K562 (cell line): ENCODE measurements at regions not wholly inside any gene's neighbourhood (a gene's known extent, or its start where the extent isn't known, plus 50 kb on each side); places are given as distances from the start of the nearest gene placed in this dataset.
A peak's percentile ranks its signal among the peaks of the same experiment; 100 is the strongest.

Experiments
- ATAC-seq: fragments of 200-7000 bp; cut with Tn5 transposase; 3 replicates; pipeline ENCODE4 v1.9.1; 2020; ENCODE audit warnings: moderate library complexity
- BruUV-seq: library from RNA; stranded (reverse); fragments of 400-500 nt; replicated peaks from 2 replicates; lab custom pipeline; 2021; lab: Mats Ljungman, UMichigan
- CTCF ChIA-PET: fragments of 300-600 bp; formaldehyde crosslinking; extraction: SDS; loops from one replicate; lab custom pipeline; 2021; ENCODE audit warnings: low intra/inter-chr PET ratio; lab: Yijun Ruan, JAX
- POLR2A ChIA-PET: fragments of 300-600, 350-650 bp; sonication (Branson Sonifier 250); formaldehyde crosslinking; extraction: SDS; loops from one replicate; lab custom pipeline; 2021; ENCODE audit warnings: antibody characterized with exemption, inconsistent platforms; lab: Yijun Ruan, JAX
- DNase-seq, 4 experiments: peaks; one replicate each; pipeline versions ENCODE4 v3.0.0 to v3.0.0-alpha.2; 2011 to 2018; ENCODE audit warnings: low spot score in 3 of 4, mixed read lengths in 3 of 4; ENCODE audit errors: extremely low read depth in 1 of 4
- FAIRE-seq: peaks from 2 replicates; lab custom pipeline; 2011; peaks lifted over from hg19 to GRCh38; lab: Jason Lieb, UNC
- H2AFZ ChIP-seq: 2 replicates; pipeline ENCODE4 v1.6.0; 2011; ENCODE audit warnings: low read depth, low read length, control low read depth, inconsistent platforms
- H3K27ac ChIP-seq: fragments of 200-600 bp; 3 replicates; pipeline ENCODE4 v1.8.0; 2011; ENCODE audit warnings: low read depth, mild to moderate bottlenecking, control low read depth, inconsistent platforms, low read length, moderate library complexity, mixed read lengths; ENCODE audit errors: extremely low read depth
- H3K27me3 ChIP-seq, 2 experiments: fragments of 300-600 bp in 1 of 2; 2 replicates in 1 of 2; 3 replicates in 1 of 2; pipeline versions ENCODE4 v1.6.0 to v1.8.0; 2011; ENCODE audit warnings: inconsistent platforms in 2 of 2, low read length in 2 of 2, mild to moderate bottlenecking in 1 of 2, mixed read lengths in 1 of 2, moderate library complexity in 1 of 2; ENCODE audit not compliant: control insufficient read depth in 2 of 2, insufficient read depth in 2 of 2
- H3K36me3 ChIP-seq: fragments of 300-600 bp; 3 replicates; pipeline ENCODE4 v1.8.0; 2011; ENCODE audit warnings: mild to moderate bottlenecking, low read length, inconsistent platforms; ENCODE audit not compliant: control insufficient read depth, insufficient read depth
- H3K4me1 ChIP-seq, 2 experiments: fragments of 200-600 bp in 1 of 2; replicated peaks in 1 of 2; 2 replicates in 1 of 2; 3 replicates in 1 of 2; pipeline versions ENCODE4 v1.5.1 to v1.8.0; 2011; ENCODE audit warnings: inconsistent platforms in 2 of 2, low read length in 2 of 2, mild to moderate bottlenecking in 1 of 2, mixed read lengths in 1 of 2, moderate library complexity in 1 of 2; ENCODE audit not compliant: control insufficient read depth in 2 of 2, insufficient read depth in 2 of 2
- H3K4me2 ChIP-seq: 2 replicates; pipeline ENCODE4 v1.6.1; 2011; ENCODE audit warnings: low read length, control low read depth, inconsistent platforms, mixed read lengths; ENCODE audit not compliant: insufficient read depth
- H3K4me3 ChIP-seq: fragments of 200-600 bp; sonication (generic), shearing (Covaris generic); 2 replicates; pipeline ENCODE4 v1.5.1; 2016; ENCODE audit warnings: control low read depth, inconsistent platforms
- H3K79me2 ChIP-seq: fragments of 200-600 bp; 3 replicates; pipeline ENCODE4 v1.8.0; 2011; ENCODE audit warnings: low read length, inconsistent platforms; ENCODE audit not compliant: control insufficient read depth, insufficient read depth
- H3K9ac ChIP-seq, 2 experiments: 2 replicates each; pipeline versions ENCODE4 v1.6.0 to v1.6.1; 2011; ENCODE audit warnings: low read depth in 2 of 2, low read length in 2 of 2, control low read depth in 1 of 2, inconsistent platforms in 1 of 2, mild to moderate bottlenecking in 1 of 2, mixed read lengths in 1 of 2; ENCODE audit not compliant: insufficient read depth in 1 of 2
- H3K9me1 ChIP-seq: one replicate; pipeline ENCODE4 v1.6.0; 2011; ENCODE audit warnings: inconsistent platforms, mild to moderate bottlenecking, low read length, moderate library complexity; ENCODE audit not compliant: control insufficient read depth, insufficient read depth
- H3K9me3 ChIP-seq: replicated peaks from 2 replicates; pipeline ENCODE4 v1.5.1; 2011; ENCODE audit warnings: low read depth, low read length, inconsistent platforms; ENCODE audit not compliant: control insufficient read depth, insufficient read depth
- H4K20me1 ChIP-seq: replicated peaks from 2 replicates; pipeline ENCODE4 v1.6.1; 2011; ENCODE audit warnings: low read length, inconsistent platforms, mixed read lengths; ENCODE audit not compliant: control insufficient read depth, insufficient read depth
- AFF1 ChIP-seq, 2 experiments: fragments of 450-650 bp; IDR thresholded peaks; 2 replicates each; pipeline ENCODE4 v1.6.1; 2018; ENCODE audit warnings: mild to moderate bottlenecking in 2 of 2, low read depth in 1 of 2; ENCODE audit not compliant: partially characterized antibody in 2 of 2
- BCL6 ChIP-seq: fragments of 250-450 bp; sonication (Bioruptor Pico); IDR thresholded peaks from 2 replicates; pipeline ENCODE4 v1.4.0; 2020
- FOSL1 ChIP-seq: fragments of 200-800 bp; sonication (Bioruptor generic); conservative IDR thresholded peaks from 2 replicates; pipeline ENCODE4 v1.6.1; 2016; ENCODE audit warnings: missing genetic modification characterization, missing compliant biosample characterization
- JUND ChIP-seq, 2 experiments: IDR thresholded peaks; 2 replicates in 1 of 2; 3 replicates in 1 of 2; pipeline ENCODE4 v1.6.1; 2011; ENCODE audit warnings: borderline replicate concordance in 2 of 2, low read depth in 2 of 2, low read length in 2 of 2, improper control_type of control experiment in 1 of 2, missing biosample characterization in 1 of 2, missing genetic modification characterization in 1 of 2, missing genetic modification reagents in 1 of 2
- POLR2AphosphoS5 ChIP-seq: IDR thresholded peaks from 2 replicates; pipeline ENCODE4 v1.6.1; 2011; ENCODE audit warnings: mild to moderate bottlenecking, low read depth, low read length, moderate library complexity; ENCODE audit not compliant: control insufficient read depth, insufficient read depth
- RAD21 ChIP-seq, 2 experiments: fragments of 250-450 bp in 1 of 2; fragments of 450-650 bp in 1 of 2; sonication (Bioruptor Pico) in 1 of 2; formaldehyde crosslinking in 1 of 2; IDR thresholded peaks in 1 of 2; conservative IDR thresholded peaks in 1 of 2; 2 replicates each; pipeline versions ENCODE4 v1.4.0 to v1.8.0; 2020 to 2022; ENCODE audit warnings: mild to moderate bottlenecking in 2 of 2, moderate library complexity in 1 of 2
- ZNF12 ChIP-seq: sonication (generic); formaldehyde crosslinking; IDR thresholded peaks from 2 replicates; pipeline ENCODE4 v1.4.0; 2020; ENCODE audit warnings: mild to moderate bottlenecking, missing genetic modification reagents
- WGBS: fragments of 100-300 bp; shearing (Covaris generic); methylation state at CpG from one replicate; pipeline ENCODE4 v1.1.6; 2016; ENCODE audit warnings: low coverage, mixed read lengths; ENCODE audit not compliant: insufficient coverage; ENCODE audit errors: missing lambda C conversion rate; 5-methylcytosine and 5-hydroxymethylcytosine counted together
- in situ Hi-C: fragments of 300-500 bp; cut with MboI; formaldehyde crosslinking; loops from 4 replicates; pipeline ENCODE4 v1.15.0; 2018; ENCODE audit warnings: inconsistent platforms, mixed read lengths
- intact Hi-C: fragments of 100-400 bp; cut with micrococcal nuclease; formaldehyde crosslinking; loops from 2 replicates; pipeline ENCODE4 v1.14.2; 2022

GRCh38 chrX:37904833-37905232 lies 57.5 kb upstream of the DYNLT3 start:
- Histone ChIP-seq H3K9me1 (no peaks in the 10 kb centered on the region), H2AFZ (no peak overlapping the region), H3K4me3 (no peak overlapping the region), H3K27ac (no peak overlapping the region), H3K9ac (no peak overlapping the region), H3K79me2 (no peaks in the 10 kb centered on the region), H3K4me1 (peaks cover 0 to 7% of the 10 kb centered on the region in 2 experiments; a peak in 2 of 5 replicates), H3K4me2 (no peak overlapping the region), H4K20me1 (no peaks in the 10 kb centered on the region), H3K27me3 (peaks cover 2 to 4% of the 10 kb centered on the region in 2 experiments; a peak in 3 of 5 replicates), H3K9me3 (no peaks in the 10 kb centered on the region), H3K36me3 (no peaks in the 10 kb centered on the region)
- intact Hi-C loops (no loop called here), in situ Hi-C loops (no loop called here)
- 0% methylated on average over 2 of the region's 2 CpGs for WGBS
- no TSS peak for BruUV-seq
- ChIA-PET POLR2A (interaction anchor here (0.5 kb wide), 1 partner anchor 94 kb away, joined by 5 read pairs; no protein-coding TSS in a partner anchor), CTCF (no interaction called here)
- DNase-seq (no peak), FAIRE-seq (no peak), ATAC-seq (no peak)
- TF ChIP-seq JUND (IDR thresholded peaks at IDR 0.05; ENCODE audit: borderline replicate concordance, low read depth, low read length) (no peak), JUND (tag; IDR thresholded peaks at IDR 0.05; ENCODE audit: borderline replicate concordance, low read depth, low read length) (no peak), BCL6 (CRISPR knock-in tag) (no peak)

- CTCF ChIA-PET: no interaction called here
- H3K4me1 ChIP-seq: peaks cover 0 to 7% of the 10 kb centered on the region in 2 experiments; a peak in 2 of 5 replicates
- no peak overlapping the region for H3K4me3 ChIP-seq
- no peaks in the 10 kb centered on the region for H4K20me1 ChIP-seq
- 1% methylated on average over 11 of the region's 36 CpGs for WGBS
- H3K27ac ChIP-seq: no peak overlapping the region
- no peaks in the 10 kb centered on the region for H3K9me3 ChIP-seq
- no peak overlapping the region for H3K9ac ChIP-seq
- H2AFZ ChIP-seq: no peak overlapping the region
- no TSS peak for BruUV-seq
- H3K36me3 ChIP-seq: no peaks in the 10 kb centered on the region
- POLR2A ChIA-PET: no interaction called here
- no peaks in the 10 kb centered on the region for H3K9me1 ChIP-seq
- H3K79me2 ChIP-seq: no peaks in the 10 kb centered on the region
- H3K27me3 ChIP-seq: peaks cover 2 to 4% of the 10 kb centered on the region in 2 experiments; a peak in 3 of 5 replicates
- FAIRE-seq: no peak
- H3K4me2 ChIP-seq: no peak overlapping the region
- DNase-seq: peak in 1 of 4 experiments; percentile 1
- peak; percentile 42; the same call in 1 of the 3 replicates for ATAC-seq
- intact Hi-C loops (no loop called here), in situ Hi-C loops (no loop called here)
- TF ChIP-seq ZNF12 (CRISPR knock-in tag): no peak
- 0 out of 2 replicates have a peak, but pooled peaks have one; percentile 12 for TF ChIP-seq FOSL1 (tag)
- no peak for TF ChIP-seq POLR2AphosphoS5
- TF ChIP-seq AFF1 (IDR thresholded peaks at IDR 0.05; ENCODE audit: low read depth in 1 of 2, partially characterized antibody in 2 of 2): no peak
- peak in 1 of 2 experiments; percentile 31; a peak in 2 of 4 replicates for TF ChIP-seq RAD21 (CRISPR knock-in tag; conservative IDR thresholded peaks at IDR 0.05 in 1 of 2, IDR thresholded peaks at IDR 0.05 in 1 of 2)
Observed at GRCh38 chrX:37905436-37906147, 58.2 kb upstream of the DYNLT3 start.
